ENCODE measurements at regions not wholly inside any gene's neighbourhood (a gene's known extent, or its start where the extent isn't known, plus 50 kb on each side); places are given as distances from the start of the nearest gene placed in this dataset.
"Not testable (repeated sequence)": the region's sequence is repeated elsewhere in the genome, so short reads cannot be mapped to it uniquely, and the experiment has no call there.

GRCh38 chr6:112886415-112886814 is 539.3 kb downstream of the RFPL4B start:
- no peak for FAIRE-seq

- FAIRE-seq: not testable (repeated sequence)
Measured at GRCh38 chr6:112887424-112887823, 540.3 kb downstream of the RFPL4B start.

GRCh38 chr6:112899541-112899940 is 552.4 kb downstream of the RFPL4B start:
- no peak for FAIRE-seq

GRCh38 chr6:112903361-112903760 is 556.2 kb downstream of the RFPL4B start:
- no peak for FAIRE-seq

GRCh38 chr6:112906726-112907125 is 559.6 kb downstream of the RFPL4B start:
- no peak for FAIRE-seq

- FAIRE-seq: no peak
Measured at GRCh38 chr6:112909781-112910180, 562.7 kb downstream of the RFPL4B start.

- no peak for FAIRE-seq
Measured at GRCh38 chr6:112910256-112910655, 563.1 kb downstream of the RFPL4B start.

GRCh38 chr6:112911959-112912358 is 564.8 kb downstream of the RFPL4B start:
- FAIRE-seq: no peak

GRCh38 chr6:112912416-112913101 is 565.4 kb downstream of the RFPL4B start:
- no peak for FAIRE-seq

GRCh38 chr6:112919744-112920143 is 572.6 kb downstream of the RFPL4B start:
- FAIRE-seq: not testable (repeated sequence)

- no peak for FAIRE-seq
Measured at GRCh38 chr6:112920994-112921393, 573.9 kb downstream of the RFPL4B start.

GRCh38 chr6:112923940-112924587 is 576.9 kb downstream of the RFPL4B start:
- FAIRE-seq: no peak

GRCh38 chr6:112925702-112926101 is 578.6 kb downstream of the RFPL4B start:
- FAIRE-seq: no peak

GRCh38 chr6:112927641-112928320 is 580.7 kb downstream of the RFPL4B start:
- peak; percentile 5 for FAIRE-seq

- FAIRE-seq: no peak
Measured at GRCh38 chr6:112929641-112930040, 582.5 kb downstream of the RFPL4B start.

GRCh38 chr6:112931832-112932231 is 584.7 kb downstream of the RFPL4B start:
- no peak for FAIRE-seq

GRCh38 chr6:112933947-112934346 is 586.8 kb downstream of the RFPL4B start:
- FAIRE-seq: no peak

- no peak for FAIRE-seq
Measured at GRCh38 chr6:112934433-112935327, 587.5 kb downstream of the RFPL4B start.

GRCh38 chr6:112935402-112936078 is 588.4 kb downstream of the RFPL4B start:
- no peak for FAIRE-seq

- FAIRE-seq: no peak
Measured at GRCh38 chr6:112936079-112936472, 588.9 kb downstream of the RFPL4B start.

GRCh38 chr6:112936504-112936903 is 589.4 kb downstream of the RFPL4B start:
- FAIRE-seq: no peak

- not testable (repeated sequence) for FAIRE-seq
Measured at GRCh38 chr6:112937690-112938089, 590.6 kb downstream of the RFPL4B start.

Measured in islet of Langerhans (tissue), 1 donor.